BE2C (cell line): ENCODE measurements at regions not wholly inside any gene's neighbourhood (a gene's known extent, or its start where the extent isn't known, plus 50 kb on each side); places are given as distances from the start of the nearest gene placed in this dataset.
"Not testable (repeated sequence)": the region's sequence is repeated elsewhere in the genome, so short reads cannot be mapped to it uniquely, and the experiment has no call there.

Experiments used
- DNase-seq: peaks from one replicate; pipeline ENCODE4 v3.0.0-alpha.2; 2020
- H3K27me3 ChIP-seq: fragments of 250-450 bp; sonication (Bioruptor Pico); 2 replicates; pipeline ENCODE4 v1.5.1; 2020; ENCODE audit warnings: mild to moderate bottlenecking
- H3K36me3 ChIP-seq: fragments of 250-450 bp; sonication (Bioruptor Pico); 2 replicates; pipeline ENCODE4 v1.5.1; 2020; ENCODE audit warnings: mild to moderate bottlenecking
- H3K4me1 ChIP-seq: fragments of 250-450 bp; sonication (Bioruptor Pico); 2 replicates; pipeline ENCODE4 v1.5.1; 2020
- H3K4me3 ChIP-seq: 2 replicates; pipeline ENCODE4 v1.5.1; 2011; ENCODE audit warnings: low read depth, low read length
- H3K9me3 ChIP-seq: fragments of 250-450 bp; sonication (Bioruptor Pico); 2 replicates; pipeline ENCODE4 v1.5.1; 2020
- TF ChIP-seq, protein P1 (sequence below): IDR thresholded peaks from 2 replicates; pipeline ENCODE4 v1.5.1; 2012; ENCODE audit warnings: mild to moderate bottlenecking, low read depth, low read length

- Histone ChIP-seq H3K9me3 (no peaks in the 10 kb centered on the region), H3K4me1 (no peaks in the 10 kb centered on the region), H3K27me3 (no peaks in the 10 kb centered on the region)
Measured at GRCh38 chrX:14303891-14304290, 225.4 kb upstream of the GLRA2 start.

GRCh38 chrX:14302561-14302960, 226.8 kb upstream of the GLRA2 start:
- not testable (repeated sequence) for H3K4me3 ChIP-seq, H3K27me3 ChIP-seq, H3K4me1 ChIP-seq, H3K9me3 ChIP-seq, H3K36me3 ChIP-seq, DNase-seq

More at GRCh38 chrX:14303891-14304290, 225.4 kb upstream of the GLRA2 start:
- TF ChIP-seq, protein P1, sequence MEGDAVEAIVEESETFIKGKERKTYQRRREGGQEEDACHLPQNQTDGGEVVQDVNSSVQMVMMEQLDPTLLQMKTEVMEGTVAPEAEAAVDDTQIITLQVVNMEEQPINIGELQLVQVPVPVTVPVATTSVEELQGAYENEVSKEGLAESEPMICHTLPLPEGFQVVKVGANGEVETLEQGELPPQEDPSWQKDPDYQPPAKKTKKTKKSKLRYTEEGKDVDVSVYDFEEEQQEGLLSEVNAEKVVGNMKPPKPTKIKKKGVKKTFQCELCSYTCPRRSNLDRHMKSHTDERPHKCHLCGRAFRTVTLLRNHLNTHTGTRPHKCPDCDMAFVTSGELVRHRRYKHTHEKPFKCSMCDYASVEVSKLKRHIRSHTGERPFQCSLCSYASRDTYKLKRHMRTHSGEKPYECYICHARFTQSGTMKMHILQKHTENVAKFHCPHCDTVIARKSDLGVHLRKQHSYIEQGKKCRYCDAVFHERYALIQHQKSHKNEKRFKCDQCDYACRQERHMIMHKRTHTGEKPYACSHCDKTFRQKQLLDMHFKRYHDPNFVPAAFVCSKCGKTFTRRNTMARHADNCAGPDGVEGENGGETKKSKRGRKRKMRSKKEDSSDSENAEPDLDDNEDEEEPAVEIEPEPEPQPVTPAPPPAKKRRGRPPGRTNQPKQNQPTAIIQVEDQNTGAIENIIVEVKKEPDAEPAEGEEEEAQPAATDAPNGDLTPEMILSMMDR = no peak
- DNase-seq = no peak
- Histone ChIP-seq H3K4me3 (no peak overlapping the region), H3K36me3 (no peaks in the 10 kb centered on the region)

DNA sequence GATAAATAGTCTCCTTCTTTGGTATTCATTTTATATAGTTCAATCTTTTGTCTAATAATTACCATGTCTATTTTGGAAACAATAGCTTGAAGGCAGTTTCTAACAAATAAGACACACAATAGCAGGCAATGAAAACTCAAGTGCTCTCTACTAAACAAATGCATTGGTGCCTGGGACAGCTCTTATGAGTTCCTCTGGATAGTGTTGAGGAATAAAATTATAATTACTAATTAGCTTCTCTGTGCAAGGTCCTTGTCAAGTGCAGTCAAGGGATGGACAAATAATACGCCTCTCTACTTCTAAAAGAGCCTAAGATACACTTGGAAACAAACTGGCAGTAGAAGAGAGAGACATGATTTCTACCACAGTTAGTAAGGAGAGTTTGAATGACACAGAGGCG, 229.0 kb upstream of the GLRA2 start:
- Histone ChIP-seq H3K4me3 (no peak overlapping the region), H3K27me3 (no peaks in the 10 kb centered on the region), H3K4me1 (no peaks in the 10 kb centered on the region), H3K36me3 (no peaks in the 10 kb centered on the region), H3K9me3 (no peaks in the 10 kb centered on the region)
- no peak for DNase-seq
- TF ChIP-seq, protein P1 = no peak

GRCh38 chrX:14295426-14295825, 233.9 kb upstream of the GLRA2 start:
- H3K36me3 ChIP-seq = no peaks in the 10 kb centered on the region
- no peaks in the 10 kb centered on the region for H3K27me3 ChIP-seq
- TF ChIP-seq, protein P1 = no peak
- H3K4me3 ChIP-seq = no peak overlapping the region
- DNase-seq = no peak
- no peaks in the 10 kb centered on the region for H3K9me3 ChIP-seq
- H3K4me1 ChIP-seq = no peaks in the 10 kb centered on the region

DNA sequence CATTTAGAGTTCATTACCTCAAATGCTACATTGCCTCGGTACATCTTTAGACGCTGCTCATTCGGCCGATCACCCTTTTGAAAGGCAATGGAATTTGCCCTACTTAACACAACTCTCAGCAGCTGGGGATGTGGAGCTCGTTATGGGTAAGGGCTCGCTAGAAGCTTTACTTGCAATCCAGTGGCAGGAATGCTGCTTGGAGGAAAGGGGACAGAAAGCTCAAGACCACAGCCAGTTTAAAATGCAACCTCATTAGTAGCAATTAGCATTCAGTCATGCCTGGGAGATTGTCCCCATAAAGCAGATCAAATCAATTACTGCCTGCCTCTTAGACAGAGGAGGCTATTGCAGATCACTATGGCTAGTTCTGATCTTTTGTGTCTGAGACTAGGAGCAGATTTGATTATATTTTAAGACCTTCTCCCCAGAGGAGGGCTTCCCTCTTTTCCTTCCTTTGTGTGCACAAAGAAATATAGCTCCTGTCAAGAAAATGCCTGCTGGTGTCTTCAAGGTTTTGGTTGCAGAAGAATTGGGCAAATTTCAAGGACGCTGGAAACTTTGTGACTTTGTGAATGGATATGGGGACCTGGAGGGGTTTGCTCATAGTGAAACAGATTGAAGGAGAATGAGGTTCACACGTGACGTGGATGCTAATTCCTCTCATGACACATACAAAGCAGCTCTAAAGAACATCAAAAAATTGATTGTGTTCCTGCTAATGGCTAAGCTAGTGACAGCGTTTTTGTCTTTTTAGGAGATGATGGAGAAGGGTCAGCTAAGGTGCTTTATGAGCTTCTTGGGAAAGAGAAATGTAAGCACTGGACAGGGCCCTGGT, 237.5 kb upstream of the GLRA2 start:
- DNase-seq = no peak
- H3K36me3 ChIP-seq = no peaks in the 10 kb centered on the region
- TF ChIP-seq, protein P1 = no peak
- no peaks in the 10 kb centered on the region for H3K4me1 ChIP-seq
- H3K4me3 ChIP-seq = no peak overlapping the region
- no peaks in the 10 kb centered on the region for H3K9me3 ChIP-seq
- H3K27me3 ChIP-seq = no peaks in the 10 kb centered on the region

DNA sequence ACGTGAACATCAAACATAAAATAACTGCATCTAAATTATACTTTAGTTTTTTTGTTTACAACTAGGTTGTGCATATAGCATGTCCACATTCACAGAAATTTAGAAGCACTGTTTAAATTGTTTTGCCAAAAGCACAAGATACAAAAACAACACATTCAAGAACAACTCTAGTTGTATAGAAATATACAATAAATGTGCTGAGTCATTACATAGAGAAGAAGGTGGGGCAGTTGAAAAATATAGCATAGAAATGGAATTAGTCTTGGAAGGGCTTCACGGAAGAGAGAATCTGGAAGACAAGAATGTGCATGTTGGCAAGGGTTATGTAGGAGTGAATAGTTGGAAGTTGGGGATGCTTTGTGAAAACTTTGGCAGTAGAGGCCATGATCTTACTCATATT, 239.0 kb upstream of the GLRA2 start:
- no peaks in the 10 kb centered on the region for H3K36me3 ChIP-seq
- H3K4me3 ChIP-seq = no peak overlapping the region
- H3K9me3 ChIP-seq = no peaks in the 10 kb centered on the region
- DNase-seq = no peak
- no peaks in the 10 kb centered on the region for H3K4me1 ChIP-seq
- TF ChIP-seq, protein P1 = no peak
- H3K27me3 ChIP-seq = no peaks in the 10 kb centered on the region

DNA sequence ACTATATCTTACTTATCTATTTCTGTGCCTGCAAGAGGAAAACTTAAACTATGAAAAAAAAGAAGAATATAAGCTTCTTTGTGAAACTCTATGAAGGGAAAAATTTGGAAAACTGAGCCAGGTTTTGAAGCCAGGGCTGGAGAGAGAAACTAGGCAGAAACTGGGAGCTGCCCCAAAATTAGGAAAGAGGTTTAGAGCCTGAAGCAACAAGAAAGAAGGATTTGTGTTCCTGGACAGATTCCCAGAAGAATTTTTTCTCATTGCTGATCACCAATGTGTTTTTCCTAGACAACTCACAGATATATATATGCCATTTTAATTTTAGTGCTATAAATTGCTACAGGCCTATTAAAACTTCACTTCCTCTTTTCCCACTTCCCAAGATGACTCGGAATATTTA, 245.0 kb upstream of the GEMIN8 start:
- TF ChIP-seq, protein P1 = no peak
- no peak for DNase-seq
- no peak overlapping the region for H3K4me3 ChIP-seq
- H3K27me3 ChIP-seq = no peaks in the 10 kb centered on the region
- no peaks in the 10 kb centered on the region for H3K9me3 ChIP-seq
- H3K36me3 ChIP-seq = no peaks in the 10 kb centered on the region
- H3K4me1 ChIP-seq = no peaks in the 10 kb centered on the region
